ENCODE measurements at regions not wholly inside any gene's neighbourhood (a gene's known extent, or its start where the extent isn't known, plus 50 kb on each side); places are given as distances from the start of the nearest gene placed in this dataset.

- no peak overlapping the region for H3K27ac ChIP-seq (ENCODE audit: low read length in 2 of 2)
- no peaks in the 10 kb centered on the region for H3K79me2 ChIP-seq (ENCODE audit: control insufficient read depth, insufficient read depth, low read length)
- Mint-ChIP-seq H3K27me3 (peaks cover 4% of the 10 kb centered on the region), H3K9me3 (ENCODE audit: insufficient read depth) (no peaks in the 10 kb centered on the region), H3K4me1 (no peaks in the 10 kb centered on the region), H3K27ac (no peak overlapping the region), H3K4me3 (no peak overlapping the region)
- H2AFZ ChIP-seq (ENCODE audit: insufficient read depth, low read depth, low read length, poor library complexity, severe bottlenecking), result no peak overlapping the region
- TF ChIP-seq EZH2 (IDR thresholded peaks at IDR 0.05; ENCODE audit: borderline replicate concordance, insufficient read depth, low read depth, low read length, poor library complexity, severe bottlenecking), result no peak
- TF ChIP-seq CTCF (IDR thresholded peaks at IDR 0.05), result no peak
- no peaks in the 10 kb centered on the region for H3K36me3 ChIP-seq (replicated peaks in 1 of 2; ENCODE audit: control extremely low read depth in 1 of 2, control insufficient read depth in 1 of 2, extremely low read depth in 1 of 2, insufficient read depth in 2 of 2, low read length in 1 of 2)
- DNase-seq (no peak), ATAC-seq (ENCODE audit: low read depth) (no peak)
- H3K4me2 ChIP-seq (replicated peaks; ENCODE audit: low read depth, low read length, poor library complexity, severe bottlenecking), result no peak overlapping the region
- H3K27me3 ChIP-seq (replicated peaks in 1 of 4; ENCODE audit: control extremely low read depth in 1 of 4, control insufficient read depth in 3 of 4, insufficient read depth in 4 of 4, low read length in 3 of 4), result no peaks in the 10 kb centered on the region
- intact Hi-C loops (cut with micrococcal nuclease), result no loop called here
- 76% methylated on average over 11 of the region's 11 CpGs for WGBS (ENCODE audit: insufficient coverage)
- ChIA-PET POLR2A (no interaction called here), CTCF (no interaction called here)
- no peak overlapping the region for H3K4me3 ChIP-seq (ENCODE audit: control extremely low read depth in 1 of 5, extremely low read depth in 1 of 5, insufficient read depth in 1 of 5, low read depth in 2 of 5, low read length in 4 of 5)
- H3K4me1 ChIP-seq (ENCODE audit: control insufficient read depth in 2 of 2, insufficient read depth in 2 of 2, low read length in 2 of 2), result no peaks in the 10 kb centered on the region
- no peak overlapping the region for H3K9ac ChIP-seq (ENCODE audit: low read length)
- peaks cover 0 to 3% (median 0%) of the 10 kb centered on the region in 3 donors for H3K9me3 ChIP-seq (ENCODE audit: control extremely low read depth in 1 of 3, control insufficient read depth in 2 of 3, insufficient read depth in 1 of 3, low read length in 2 of 3)
- H4K20me1 ChIP-seq (ENCODE audit: control insufficient read depth, insufficient read depth, low read length, poor library complexity, severe bottlenecking), result no peaks in the 10 kb centered on the region
Observed at GRCh38 chr15:62658498-62658897, 384.0 kb upstream of the TPM1 start.

GRCh38 chr15:62663547-62663946 lies 379.0 kb upstream of the TPM1 start:
- intact Hi-C loops (cut with micrococcal nuclease), result no loop called here
- POLR2A ChIA-PET, result no interaction called here
- Histone ChIP-seq H4K20me1 (ENCODE audit: control insufficient read depth, insufficient read depth, low read length, poor library complexity, severe bottlenecking) (no peaks in the 10 kb centered on the region), H3K79me2 (ENCODE audit: control insufficient read depth, insufficient read depth, low read length) (no peaks in the 10 kb centered on the region), H3K9me3 (ENCODE audit: control extremely low read depth in 1 of 3, control insufficient read depth in 2 of 3, insufficient read depth in 1 of 3, low read length in 2 of 3) (no peaks in the 10 kb centered on the region), H3K4me1 (ENCODE audit: control insufficient read depth in 2 of 2, insufficient read depth in 2 of 2, low read length in 2 of 2) (no peaks in the 10 kb centered on the region), H2AFZ (ENCODE audit: insufficient read depth, low read depth, low read length, poor library complexity, severe bottlenecking) (no peak overlapping the region), H3K36me3 (replicated peaks in 1 of 2; ENCODE audit: control extremely low read depth in 1 of 2, control insufficient read depth in 1 of 2, extremely low read depth in 1 of 2, insufficient read depth in 2 of 2, low read length in 1 of 2) (no peaks in the 10 kb centered on the region), H3K27me3 (replicated peaks in 1 of 4; ENCODE audit: control extremely low read depth in 1 of 4, control insufficient read depth in 3 of 4, insufficient read depth in 4 of 4, low read length in 3 of 4) (no peaks in the 10 kb centered on the region), H3K9ac (ENCODE audit: low read length) (no peak overlapping the region), H3K27ac (ENCODE audit: low read length in 2 of 2) (no peak overlapping the region), H3K4me2 (replicated peaks; ENCODE audit: low read depth, low read length, poor library complexity, severe bottlenecking) (no peak overlapping the region), H3K4me3 (ENCODE audit: control extremely low read depth in 1 of 5, extremely low read depth in 1 of 5, insufficient read depth in 1 of 5, low read depth in 2 of 5, low read length in 4 of 5) (no peak overlapping the region)
- Mint-ChIP-seq H3K4me3 (no peak overlapping the region), H3K27ac (no peak overlapping the region), H3K9me3 (ENCODE audit: insufficient read depth) (peaks cover 1% of the 10 kb centered on the region), H3K4me1 (no peaks in the 10 kb centered on the region), H3K27me3 (no peaks in the 10 kb centered on the region)
- CTCF ChIA-PET, result no interaction called here
- DNase-seq, result no peak
- no peak for ATAC-seq (ENCODE audit: low read depth)
- TF ChIP-seq CTCF (IDR thresholded peaks at IDR 0.05) (no peak), EZH2 (IDR thresholded peaks at IDR 0.05; ENCODE audit: borderline replicate concordance, insufficient read depth, low read depth, low read length, poor library complexity, severe bottlenecking) (no peak)

All from B cell (primary cell).